Uterus (tissue), 3 donors: ENCODE measurements at regions not wholly inside any gene's neighbourhood (a gene's known extent, or its start where the extent isn't known, plus 50 kb on each side); places are given as distances from the start of the nearest gene placed in this dataset.
A peak's percentile ranks its signal among the peaks of the same experiment; 100 is the strongest.

Source experiments
- DNase-seq, 2 donors: peaks; one replicate each; pipeline ENCODE4 v3.0.0-alpha.2; 2019 to 2020
- H3K27ac ChIP-seq, 2 donors: fragments of 200-600 bp; sonication (generic); 1 replicate in 1 of 2; 2 replicates in 1 of 2; pipeline ENCODE4 v1.5.1; 2016 to 2018
- H3K27me3 ChIP-seq, 2 donors: fragments of 200-600 bp; sonication (generic); one replicate each; pipeline ENCODE4 v1.5.1; 2018 to 2019; ENCODE audit warnings: control low read depth in 1 of 2
- H3K36me3 ChIP-seq, 2 donors: fragments of 200-600 bp; sonication (generic); one replicate each; pipeline ENCODE4 v1.5.1; 2019; ENCODE audit warnings: control low read depth in 1 of 2
- H3K4me1 ChIP-seq, 2 donors: fragments of 200-600 bp; sonication (generic); one replicate each; pipeline ENCODE4 v1.5.1; 2018 to 2019; ENCODE audit warnings: control low read depth in 1 of 2
- H3K4me3 ChIP-seq, 2 donors: fragments of 200-600 bp; sonication (generic); 1 replicate in 1 of 2; 2 replicates in 1 of 2; pipeline ENCODE4 v1.5.1; 2018 to 2019; ENCODE audit warnings: mild to moderate bottlenecking in 1 of 2
- H3K9me3 ChIP-seq, 2 donors: fragments of 200-600 bp; sonication (generic); one replicate each; pipeline ENCODE4 v1.5.1; 2019; ENCODE audit warnings: control low read depth in 1 of 2
- POLR2A ChIP-seq, 2 donors: fragments of 450-650 bp; IDR thresholded peaks; one replicate each; pipeline ENCODE4 v1.6.1; 2016; ENCODE audit warnings: antibody characterized with exemption in 2 of 2, mild to moderate bottlenecking in 1 of 2, moderate library complexity in 1 of 2
- intact Hi-C: fragments of 100-400 bp; cut with DNase I; formaldehyde crosslinking; loops from one replicate; pipeline ENCODE4 v1.15.1; 2023; ENCODE audit warnings: low total_unique reads
- TF ChIP-seq, protein P1 (sequence below), 4 experiments: fragments of 200-600 bp in 2 of 4; fragments of 450-650 bp in 2 of 4; sonication (generic) in 2 of 4; IDR thresholded peaks; one replicate each; pipeline ENCODE4 v1.5.1; 2016 to 2019; ENCODE audit warnings: antibody characterized with exemption in 4 of 4, mild to moderate bottlenecking in 2 of 4, moderate library complexity in 1 of 4
- donor health status: DM: yes; HTN: yes; CAD: no.

DNA sequence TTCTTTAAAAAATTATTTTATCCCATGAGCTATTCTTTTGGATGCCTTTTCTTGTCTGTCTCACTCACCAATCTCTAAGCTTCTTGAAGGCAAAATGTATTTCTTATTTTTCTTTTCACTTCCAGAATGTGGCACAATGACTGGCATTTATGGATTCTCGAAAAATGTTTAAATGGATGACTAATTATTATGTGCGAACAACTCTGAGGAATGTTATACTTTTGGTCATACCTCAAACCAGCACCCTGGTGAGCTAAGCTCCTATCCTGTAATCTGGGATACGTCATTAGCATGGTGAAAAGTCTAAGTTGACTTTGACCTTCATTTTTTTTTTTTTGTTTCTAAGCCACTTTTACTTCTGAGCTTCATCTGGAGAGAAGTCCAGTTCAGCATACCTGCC lies 214.0 kb upstream of the CEP162 start:
- Histone ChIP-seq H3K9me3 (no peaks in the 10 kb centered on the region), H3K27me3 (no peaks in the 10 kb centered on the region), H3K36me3 (no peaks in the 10 kb centered on the region), H3K4me1 (no peaks in the 10 kb centered on the region), H3K27ac (no peak overlapping the region), H3K4me3 (no peak overlapping the region)
- DNase-seq = no peak
- no peak for TF ChIP-seq POLR2A (IDR thresholded peaks at IDR 0.05)
- TF ChIP-seq, protein P1, sequence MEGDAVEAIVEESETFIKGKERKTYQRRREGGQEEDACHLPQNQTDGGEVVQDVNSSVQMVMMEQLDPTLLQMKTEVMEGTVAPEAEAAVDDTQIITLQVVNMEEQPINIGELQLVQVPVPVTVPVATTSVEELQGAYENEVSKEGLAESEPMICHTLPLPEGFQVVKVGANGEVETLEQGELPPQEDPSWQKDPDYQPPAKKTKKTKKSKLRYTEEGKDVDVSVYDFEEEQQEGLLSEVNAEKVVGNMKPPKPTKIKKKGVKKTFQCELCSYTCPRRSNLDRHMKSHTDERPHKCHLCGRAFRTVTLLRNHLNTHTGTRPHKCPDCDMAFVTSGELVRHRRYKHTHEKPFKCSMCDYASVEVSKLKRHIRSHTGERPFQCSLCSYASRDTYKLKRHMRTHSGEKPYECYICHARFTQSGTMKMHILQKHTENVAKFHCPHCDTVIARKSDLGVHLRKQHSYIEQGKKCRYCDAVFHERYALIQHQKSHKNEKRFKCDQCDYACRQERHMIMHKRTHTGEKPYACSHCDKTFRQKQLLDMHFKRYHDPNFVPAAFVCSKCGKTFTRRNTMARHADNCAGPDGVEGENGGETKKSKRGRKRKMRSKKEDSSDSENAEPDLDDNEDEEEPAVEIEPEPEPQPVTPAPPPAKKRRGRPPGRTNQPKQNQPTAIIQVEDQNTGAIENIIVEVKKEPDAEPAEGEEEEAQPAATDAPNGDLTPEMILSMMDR (IDR thresholded peaks at IDR 0.05) = no peak
- intact Hi-C loops = no loop called here

DNA sequence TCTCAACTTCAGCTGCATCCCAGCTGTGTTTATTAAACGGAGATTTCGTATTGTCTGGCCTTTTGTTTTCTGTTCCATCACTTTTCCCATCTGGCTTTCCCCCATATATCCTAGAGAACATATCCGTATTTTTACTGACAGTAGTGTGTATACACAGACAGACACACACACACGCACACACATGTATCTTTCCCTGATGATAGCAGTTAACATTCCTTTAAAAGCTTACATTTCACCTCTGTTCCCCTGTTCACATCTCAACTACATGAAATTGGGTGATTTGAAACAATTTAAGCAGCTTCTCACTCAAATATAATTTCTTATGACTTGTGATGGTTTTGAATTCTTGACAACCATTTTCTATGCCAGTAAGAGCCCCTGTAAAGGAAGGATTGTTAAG lies 207.1 kb upstream of the CEP162 start:
- no peak for DNase-seq
- no peak overlapping the region for H3K27ac ChIP-seq
- no peak overlapping the region for H3K4me3 ChIP-seq
- no peaks in the 10 kb centered on the region for H3K9me3 ChIP-seq
- H3K4me1 ChIP-seq = no peaks in the 10 kb centered on the region
- TF ChIP-seq POLR2A (IDR thresholded peaks at IDR 0.05) = no peak
- TF ChIP-seq, protein P1 (IDR thresholded peaks at IDR 0.05) = no peak
- intact Hi-C loops = no loop called here
- no peaks in the 10 kb centered on the region for H3K27me3 ChIP-seq
- no peaks in the 10 kb centered on the region for H3K36me3 ChIP-seq

DNA sequence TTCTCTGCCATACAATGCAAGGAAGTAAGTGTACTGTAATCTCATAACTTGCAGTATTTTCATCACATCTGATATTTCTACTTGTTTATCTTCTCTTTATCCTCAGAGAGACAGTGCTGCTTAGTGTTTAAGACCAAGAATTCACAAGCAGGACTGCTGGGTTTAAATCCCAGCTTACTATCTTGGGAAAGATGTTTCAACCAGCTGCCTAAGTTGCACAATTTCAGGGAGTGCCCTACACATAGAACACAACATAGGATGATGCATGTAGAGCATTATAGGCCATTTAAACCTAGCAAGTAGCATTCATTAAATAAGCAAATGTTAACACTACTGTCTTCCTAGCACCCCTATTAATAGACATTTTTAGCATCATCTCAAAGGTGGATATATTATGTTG lies 205.2 kb upstream of the CEP162 start:
- Histone ChIP-seq H3K9me3 (no peaks in the 10 kb centered on the region), H3K4me1 (no peaks in the 10 kb centered on the region), H3K27ac (no peak overlapping the region), H3K36me3 (no peaks in the 10 kb centered on the region), H3K27me3 (no peaks in the 10 kb centered on the region), H3K4me3 (no peak overlapping the region)
- DNase-seq = no peak
- TF ChIP-seq, protein P1 (IDR thresholded peaks at IDR 0.05) = no peak
- TF ChIP-seq POLR2A (IDR thresholded peaks at IDR 0.05) = no peak
- intact Hi-C loops = no loop called here

DNA sequence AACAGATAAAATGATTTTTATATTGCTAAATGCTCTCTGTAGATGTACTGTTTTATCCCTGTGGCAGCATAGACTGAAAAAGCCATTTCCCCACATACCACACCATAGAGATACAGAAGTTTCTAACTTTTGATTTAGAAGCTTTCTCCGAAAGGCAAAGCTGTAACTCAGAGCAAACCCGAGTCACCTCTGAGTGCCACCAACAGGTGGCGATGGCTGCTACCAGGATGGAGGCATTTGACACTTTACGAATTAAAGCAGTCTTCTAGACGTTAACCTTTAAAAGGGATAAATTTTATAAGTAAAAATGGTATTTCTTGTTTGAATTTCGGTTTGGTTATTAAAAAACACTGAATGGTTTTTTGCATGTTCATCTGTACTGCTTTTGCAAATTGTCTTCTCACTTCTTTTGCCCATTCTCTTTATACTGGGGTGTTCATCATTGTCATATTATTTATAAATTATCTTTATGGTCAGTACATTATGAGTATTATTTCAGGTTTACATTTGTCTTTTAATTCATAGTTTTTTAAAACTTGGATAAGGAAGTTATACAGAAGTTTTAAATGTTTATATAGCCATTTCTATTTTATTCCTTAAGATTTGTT lies 201.0 kb upstream of the CEP162 start:
- no peak for TF ChIP-seq POLR2A (IDR thresholded peaks at IDR 0.05)
- TF ChIP-seq, protein P1 (IDR thresholded peaks at IDR 0.05) = peak; percentile 16 to 30 (median 26)
- H3K9me3 ChIP-seq = no peaks in the 10 kb centered on the region
- no peak overlapping the region for H3K27ac ChIP-seq
- no peaks in the 10 kb centered on the region for H3K27me3 ChIP-seq
- peak in 1 of 2 donors; percentile 19 for DNase-seq
- H3K4me1 ChIP-seq = no peaks in the 10 kb centered on the region
- no peak overlapping the region for H3K4me3 ChIP-seq
- intact Hi-C loops = no loop called here
- H3K36me3 ChIP-seq = no peaks in the 10 kb centered on the region

DNA sequence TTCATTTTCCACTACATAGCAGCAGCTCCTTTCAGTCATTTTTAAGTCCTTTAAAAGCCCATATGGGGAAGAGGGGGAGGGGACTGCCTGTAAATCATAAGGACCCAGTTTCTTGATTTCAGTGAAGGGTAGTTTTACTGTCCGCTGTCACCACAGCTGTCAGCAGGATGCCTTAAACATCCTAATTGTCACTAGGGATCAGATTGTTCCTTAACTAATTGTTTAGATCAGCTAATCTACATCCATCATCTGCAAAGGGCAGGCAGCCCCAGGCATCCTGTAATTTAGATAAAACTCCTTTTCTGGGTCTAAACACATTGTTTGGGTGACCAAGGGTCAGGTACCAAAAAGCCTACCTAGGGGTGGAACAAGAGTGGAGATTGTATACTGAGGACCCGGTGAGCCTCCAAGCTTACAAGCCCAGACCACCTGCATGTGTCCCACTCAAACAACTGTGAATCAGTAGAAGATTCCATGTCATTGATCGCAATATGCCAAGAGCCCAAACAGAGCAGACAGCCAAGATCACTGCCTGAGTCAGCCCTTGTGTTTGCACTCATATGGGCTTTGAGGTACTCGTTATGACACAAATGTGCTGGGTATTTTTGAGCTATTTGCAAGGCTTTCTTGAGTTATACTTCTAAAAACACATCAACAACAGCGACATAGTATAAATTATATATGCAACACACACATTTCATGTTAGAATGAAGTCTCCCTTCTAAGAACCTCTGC lies 198.7 kb upstream of the CEP162 start:
- intact Hi-C loops = no loop called here
- no peak overlapping the region for H3K27ac ChIP-seq
- no peaks in the 10 kb centered on the region for H3K4me1 ChIP-seq
- H3K9me3 ChIP-seq = no peaks in the 10 kb centered on the region
- no peak for DNase-seq
- no peaks in the 10 kb centered on the region for H3K36me3 ChIP-seq
- H3K27me3 ChIP-seq = no peaks in the 10 kb centered on the region
- TF ChIP-seq, protein P1 (IDR thresholded peaks at IDR 0.05) = no peak
- no peak overlapping the region for H3K4me3 ChIP-seq
